ENCODE measurements at regions not wholly inside any gene's neighbourhood (a gene's known extent, or its start where the extent isn't known, plus 50 kb on each side); places are given as distances from the start of the nearest gene placed in this dataset.

DNA sequence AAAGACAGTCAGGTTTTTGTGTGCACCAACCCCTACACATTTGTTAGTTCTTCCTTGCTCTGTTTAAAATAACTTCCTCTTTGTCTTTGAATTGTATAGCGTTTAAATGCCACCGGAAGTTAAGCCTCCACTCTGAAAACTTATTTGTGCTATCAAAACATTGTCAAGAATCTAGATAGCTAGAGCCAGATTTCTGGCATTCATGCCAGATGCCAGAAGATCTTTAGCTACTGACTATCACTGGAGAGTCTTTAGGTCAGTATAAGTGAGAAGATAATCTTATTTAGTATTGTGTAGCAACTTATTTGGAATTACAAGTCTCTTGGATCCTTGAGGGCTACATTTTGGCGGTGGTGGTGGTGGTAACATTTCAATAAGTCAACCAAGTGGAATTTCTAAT lies 63.4 kb upstream of the ADAM23 start:
- TF ChIP-seq POLR2A (IDR thresholded peaks at IDR 0.05) (no peak), EP300 (IDR thresholded peaks at IDR 0.05; ENCODE audit: low read depth) (no peak), POLR2AphosphoS5 (IDR thresholded peaks at IDR 0.05) (no peak)
- TF ChIP-seq, protein P1, sequence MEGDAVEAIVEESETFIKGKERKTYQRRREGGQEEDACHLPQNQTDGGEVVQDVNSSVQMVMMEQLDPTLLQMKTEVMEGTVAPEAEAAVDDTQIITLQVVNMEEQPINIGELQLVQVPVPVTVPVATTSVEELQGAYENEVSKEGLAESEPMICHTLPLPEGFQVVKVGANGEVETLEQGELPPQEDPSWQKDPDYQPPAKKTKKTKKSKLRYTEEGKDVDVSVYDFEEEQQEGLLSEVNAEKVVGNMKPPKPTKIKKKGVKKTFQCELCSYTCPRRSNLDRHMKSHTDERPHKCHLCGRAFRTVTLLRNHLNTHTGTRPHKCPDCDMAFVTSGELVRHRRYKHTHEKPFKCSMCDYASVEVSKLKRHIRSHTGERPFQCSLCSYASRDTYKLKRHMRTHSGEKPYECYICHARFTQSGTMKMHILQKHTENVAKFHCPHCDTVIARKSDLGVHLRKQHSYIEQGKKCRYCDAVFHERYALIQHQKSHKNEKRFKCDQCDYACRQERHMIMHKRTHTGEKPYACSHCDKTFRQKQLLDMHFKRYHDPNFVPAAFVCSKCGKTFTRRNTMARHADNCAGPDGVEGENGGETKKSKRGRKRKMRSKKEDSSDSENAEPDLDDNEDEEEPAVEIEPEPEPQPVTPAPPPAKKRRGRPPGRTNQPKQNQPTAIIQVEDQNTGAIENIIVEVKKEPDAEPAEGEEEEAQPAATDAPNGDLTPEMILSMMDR (IDR thresholded peaks at IDR 0.05) = no peak
- intact Hi-C loops (cut with DNase I; ENCODE audit: low total_unique reads) = no loop called here

DNA sequence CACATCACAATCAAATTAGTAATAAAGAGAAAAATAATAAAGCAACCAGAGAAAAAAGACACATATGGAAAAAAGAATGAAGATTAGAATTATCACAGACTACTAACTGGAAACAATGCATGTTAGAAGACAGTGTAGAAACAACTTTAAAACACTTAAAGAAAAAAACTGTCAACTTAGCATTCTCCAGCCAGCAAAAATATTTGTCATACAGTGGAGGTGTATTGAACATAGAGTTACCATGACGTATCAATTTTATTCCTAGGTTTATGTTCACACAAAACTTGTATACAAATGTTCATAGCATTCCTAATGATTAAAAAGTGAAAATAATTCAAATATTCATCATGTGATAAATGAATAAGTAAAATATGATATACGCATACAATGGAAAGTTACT lies 61.5 kb upstream of the ADAM23 start:
- Histone ChIP-seq H3K27me3 (no peaks in the 10 kb centered on the region), H3K27ac (no peak overlapping the region), H3K4me3 (no peak overlapping the region), H3K4me1 (no peaks in the 10 kb centered on the region), H3K9me3 (peaks cover 0 to 5% of the 10 kb centered on the region in 2 donors), H3K36me3 (no peaks in the 10 kb centered on the region)
- intact Hi-C loops (cut with DNase I; ENCODE audit: low total_unique reads) = no loop called here
- in situ Hi-C loops (cut with MboI; ENCODE audit: low pct_ligation_motif_present in 1 of 4, low pct_unique_long_range_greater_than_20kb in 1 of 4, low sequenced_read_pairs in 3 of 4) = no loop called here
- WGBS, 2 donors (ENCODE audit: low coverage in 1 of 2) = 92 to 94% methylated on average over 2 of the region's 2 CpGs
- DNase-seq = no peak
- TF ChIP-seq, protein P1 (IDR thresholded peaks at IDR 0.05) = no peak
- TF ChIP-seq POLR2AphosphoS5 (IDR thresholded peaks at IDR 0.05) (no peak), EP300 (IDR thresholded peaks at IDR 0.05; ENCODE audit: low read depth) (no peak), POLR2A (IDR thresholded peaks at IDR 0.05) (no peak)

More for the DNA sequence above, 63.4 kb upstream of the ADAM23 start:
- Histone ChIP-seq H3K36me3 (no peaks in the 10 kb centered on the region), H3K4me3 (no peak overlapping the region), H3K27me3 (no peaks in the 10 kb centered on the region), H3K9me3 (peaks cover 0 to 9% of the 10 kb centered on the region in 2 donors), H3K27ac (no peak overlapping the region), H3K4me1 (no peaks in the 10 kb centered on the region)
- DNase-seq = no peak
- WGBS, 2 donors (ENCODE audit: low coverage in 1 of 2) = 42 to 46% methylated on average over 3 of the region's 3 CpGs
- in situ Hi-C loops (cut with MboI; ENCODE audit: low pct_ligation_motif_present in 1 of 4, low pct_unique_long_range_greater_than_20kb in 1 of 4, low sequenced_read_pairs in 3 of 4) = no loop called here

DNA sequence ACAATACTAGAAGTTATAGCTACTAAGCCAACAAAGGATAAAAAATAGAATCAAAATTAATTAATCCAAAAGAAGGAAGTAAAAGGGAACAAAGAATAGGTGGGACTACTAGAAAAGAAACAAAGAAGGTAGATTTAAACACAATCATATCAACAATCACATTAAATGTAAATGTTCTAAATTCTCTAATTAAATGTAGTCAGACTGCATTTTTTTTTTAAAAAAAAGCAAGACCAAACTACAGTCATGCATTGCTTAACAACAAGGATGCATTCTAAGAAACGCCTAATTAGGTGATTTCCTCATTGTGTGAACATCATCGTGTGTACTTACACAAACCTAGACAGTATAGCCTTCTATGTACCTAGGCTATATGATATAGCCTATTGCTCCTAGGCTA lies 59.7 kb upstream of the ADAM23 start:
- TF ChIP-seq, protein P1 (IDR thresholded peaks at IDR 0.05) = no peak
- TF ChIP-seq POLR2A (IDR thresholded peaks at IDR 0.05) (no peak), POLR2AphosphoS5 (IDR thresholded peaks at IDR 0.05) (no peak), EP300 (IDR thresholded peaks at IDR 0.05; ENCODE audit: low read depth) (no peak)
- Histone ChIP-seq H3K9me3 (peaks cover 0 to 5% of the 10 kb centered on the region in 2 donors), H3K4me3 (no peak overlapping the region), H3K4me1 (no peaks in the 10 kb centered on the region), H3K27me3 (no peaks in the 10 kb centered on the region), H3K27ac (no peak overlapping the region), H3K36me3 (no peaks in the 10 kb centered on the region)
- in situ Hi-C loops (cut with MboI; ENCODE audit: low pct_ligation_motif_present in 1 of 4, low pct_unique_long_range_greater_than_20kb in 1 of 4, low sequenced_read_pairs in 3 of 4) = no loop called here
- no peak for DNase-seq
- WGBS, 2 donors (ENCODE audit: low coverage in 1 of 2) = 43 to 72% methylated on average over 2 of the region's 2 CpGs
- intact Hi-C loops (cut with DNase I; ENCODE audit: low total_unique reads) = no loop called here

DNA sequence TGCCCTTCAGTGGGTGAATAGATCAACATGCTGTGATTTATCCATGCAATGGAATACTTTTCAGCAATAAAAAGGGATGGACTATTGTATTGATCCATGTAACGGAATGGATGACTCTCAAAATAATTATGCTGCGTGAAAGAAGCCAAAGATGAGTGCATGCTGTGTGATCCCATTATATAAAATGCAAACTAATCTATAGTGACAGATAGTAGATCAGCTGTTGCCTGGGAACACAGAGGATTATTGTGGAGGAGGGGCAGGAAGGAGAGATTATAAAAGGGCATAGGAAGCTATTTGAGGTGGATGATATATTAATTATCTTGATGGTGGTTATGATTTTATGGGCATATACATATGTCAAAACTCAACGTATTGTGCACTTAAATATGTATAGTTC lies 55.5 kb upstream of the ADAM23 start:
- no peaks in the 10 kb centered on the region for H3K4me1 ChIP-seq
- no peaks in the 10 kb centered on the region for H3K27me3 ChIP-seq
- no peak overlapping the region for H3K4me3 ChIP-seq
- DNase-seq = no peak
- intact Hi-C loops (cut with DNase I; ENCODE audit: low total_unique reads) = no loop called here
- WGBS, 2 donors (ENCODE audit: low coverage in 1 of 2) = 24 to 64% methylated on average over 2 to 3 of the region's 3 CpGs
- H3K27ac ChIP-seq = no peak overlapping the region
- no peaks in the 10 kb centered on the region for H3K36me3 ChIP-seq
- in situ Hi-C loops (cut with MboI; ENCODE audit: low pct_ligation_motif_present in 1 of 4, low pct_unique_long_range_greater_than_20kb in 1 of 4, low sequenced_read_pairs in 3 of 4) = no loop called here
- H3K9me3 ChIP-seq = peaks cover 0 to 4% of the 10 kb centered on the region in 2 donors
- TF ChIP-seq POLR2AphosphoS5 (IDR thresholded peaks at IDR 0.05) = no peak
- TF ChIP-seq EP300 (IDR thresholded peaks at IDR 0.05; ENCODE audit: low read depth) = no peak
- TF ChIP-seq, protein P1 (IDR thresholded peaks at IDR 0.05) = no peak
- no peak for TF ChIP-seq POLR2A (IDR thresholded peaks at IDR 0.05)
